ENCODE measurements at regions not wholly inside any gene's neighbourhood (a gene's known extent, or its start where the extent isn't known, plus 50 kb on each side); places are given as distances from the start of the nearest gene placed in this dataset.

GRCh38 chr2:17272652-17273525 is 245.4 kb downstream of the RAD51AP2 start:
- ATAC-seq (ENCODE audit: poor library complexity) (no peak), DNase-seq (no peak)
- intact Hi-C loops (cut with DNase I): no loop called here

GRCh38 chr2:17272170-17272569 is 246.1 kb downstream of the RAD51AP2 start:
- intact Hi-C loops (cut with DNase I): no loop called here
- DNase-seq (no peak), ATAC-seq (ENCODE audit: poor library complexity) (no peak)

- intact Hi-C loops (cut with DNase I): no loop called here
- DNase-seq (no peak), ATAC-seq (ENCODE audit: poor library complexity) (no peak)
These were observed 246.8 kb downstream of the RAD51AP2 start for GRCh38 chr2:17271416-17271815.

- no peak for ATAC-seq (ENCODE audit: poor library complexity)
- intact Hi-C loops (cut with DNase I): no loop called here
- DNase-seq: no peak
These were observed 247.3 kb downstream of the RAD51AP2 start for GRCh38 chr2:17270894-17271293.

GRCh38 chr2:17263570-17263968 is 254.7 kb downstream of the RAD51AP2 start:
- no peak for ATAC-seq (ENCODE audit: poor library complexity)
- intact Hi-C loops (cut with DNase I): no loop called here
- DNase-seq: no peak

- no peak for ATAC-seq (ENCODE audit: poor library complexity)
- intact Hi-C loops (cut with DNase I): no loop called here
- no peak for DNase-seq
These were observed 255.2 kb downstream of the RAD51AP2 start for GRCh38 chr2:17262854-17263569.

GRCh38 chr2:17259613-17260012 is 258.6 kb downstream of the RAD51AP2 start:
- intact Hi-C loops (cut with DNase I): no loop called here
- DNase-seq: no peak
- ATAC-seq (ENCODE audit: poor library complexity): no peak

GRCh38 chr2:17258861-17259260 is 259.4 kb downstream of the RAD51AP2 start:
- DNase-seq (no peak), ATAC-seq (ENCODE audit: poor library complexity) (no peak)
- intact Hi-C loops (cut with DNase I): no loop called here

GRCh38 chr2:17257189-17257909 is 260.9 kb downstream of the RAD51AP2 start:
- intact Hi-C loops (cut with DNase I): no loop called here
- ATAC-seq (ENCODE audit: poor library complexity) (no peak), DNase-seq (no peak)

GRCh38 chr2:17255071-17255470 is 263.2 kb downstream of the RAD51AP2 start:
- ATAC-seq (ENCODE audit: poor library complexity): no peak
- intact Hi-C loops (cut with DNase I): no loop called here
- DNase-seq: no peak

- DNase-seq: no peak
- intact Hi-C loops (cut with DNase I): no loop called here
- no peak for ATAC-seq (ENCODE audit: poor library complexity)
These were observed 263.8 kb downstream of the RAD51AP2 start for GRCh38 chr2:17254421-17254820.

GRCh38 chr2:17252258-17252657 is 266.0 kb downstream of the RAD51AP2 start:
- no peak for ATAC-seq (ENCODE audit: poor library complexity)
- intact Hi-C loops (cut with DNase I): no loop called here
- DNase-seq: no peak

GRCh38 chr2:17251171-17251570 is 267.1 kb downstream of the RAD51AP2 start:
- ATAC-seq (ENCODE audit: poor library complexity) (no peak), DNase-seq (no peak)
- intact Hi-C loops (cut with DNase I): no loop called here

GRCh38 chr2:17249249-17249648 is 269.0 kb downstream of the RAD51AP2 start:
- ATAC-seq (ENCODE audit: poor library complexity): no peak
- intact Hi-C loops (cut with DNase I): no loop called here
- DNase-seq: no peak

GRCh38 chr2:17245906-17246305 is 272.3 kb downstream of the RAD51AP2 start:
- ATAC-seq (ENCODE audit: poor library complexity) (no peak), DNase-seq (no peak)
- intact Hi-C loops (cut with DNase I): no loop called here

GRCh38 chr2:17242813-17243485 is 275.3 kb downstream of the RAD51AP2 start:
- intact Hi-C loops (cut with DNase I): no loop called here
- DNase-seq (no peak), ATAC-seq (ENCODE audit: poor library complexity) (no peak)

- ATAC-seq (ENCODE audit: poor library complexity) (no peak), DNase-seq (no peak)
- intact Hi-C loops (cut with DNase I): no loop called here
These were observed 278.7 kb downstream of the RAD51AP2 start for GRCh38 chr2:17239550-17239949.

- ATAC-seq (ENCODE audit: poor library complexity) (no peak), DNase-seq (no peak)
- intact Hi-C loops (cut with DNase I): no loop called here
These were observed 283.1 kb downstream of the RAD51AP2 start for GRCh38 chr2:17235167-17235566.
